PC-9 (cell line): ENCODE measurements at regions not wholly inside any gene's neighbourhood (a gene's known extent, or its start where the extent isn't known, plus 50 kb on each side); places are given as distances from the start of the nearest gene placed in this dataset.

Source experiments
- BruUV-seq: library from RNA; stranded (reverse); fragments of 400-500 nt; replicated peaks from 2 replicates; lab custom pipeline; 2021; lab: Mats Ljungman, UMichigan
- CTCF ChIA-PET: fragments of 300-600 bp; sonication (Branson Sonifier 250); formaldehyde crosslinking; loops from one replicate; lab custom pipeline; 2022; ENCODE audit warnings: antibody characterized with exemption; lab: Charles Lee
- POLR2A ChIA-PET: fragments of 300-600 bp; sonication (Branson Sonifier 250); formaldehyde crosslinking; loops from one replicate; lab custom pipeline; 2022; ENCODE audit warnings: antibody characterized with exemption; ENCODE audit not compliant: unreplicated experiment; lab: Charles Lee
- DNase-seq, 2 experiments: peaks; one replicate each; pipeline versions ENCODE4 v3.0.0 to v3.0.0-alpha.2; 2015 to 2022; ENCODE audit warnings: mixed read lengths in 1 of 2
- H2AFZ ChIP-seq: fragments of 200-600 bp; sonication (generic); 2 replicates; pipeline ENCODE4 v1.8.1; 2017; ENCODE audit warnings: antibody characterized with exemption
- H3F3A ChIP-seq: fragments of 200-600 bp; sonication (generic); 2 replicates; pipeline ENCODE4 v1.8.1; 2017; ENCODE audit warnings: antibody characterized with exemption, mild to moderate bottlenecking, low read depth; ENCODE audit not compliant: insufficient read depth
- H3K27ac ChIP-seq: fragments of 200-600 bp; sonication (generic); 2 replicates; pipeline ENCODE4 v1.6.1; 2016; ENCODE audit warnings: mixed run types
- H3K27me3 ChIP-seq: fragments of 200-600 bp; sonication (generic); 2 replicates; pipeline ENCODE4 v1.6.1; 2016; ENCODE audit warnings: low read depth, mixed run types; ENCODE audit not compliant: insufficient read depth
- H3K36me3 ChIP-seq: fragments of 200-600 bp; sonication (generic); 2 replicates; pipeline ENCODE4 v1.6.1; 2016; ENCODE audit warnings: low read depth, mixed run types
- H3K4me1 ChIP-seq: fragments of 200-600 bp; sonication (generic); replicated peaks from 2 replicates; pipeline ENCODE4 v1.6.1; 2016; ENCODE audit warnings: mixed run types; ENCODE audit not compliant: insufficient read depth
- H3K4me2 ChIP-seq: fragments of 200-600 bp; sonication (generic); 2 replicates; pipeline ENCODE4 v1.6.1; 2017; ENCODE audit warnings: mixed run types
- H3K4me3 ChIP-seq: fragments of 200-600 bp; sonication (generic); 2 replicates; pipeline ENCODE4 v1.6.1; 2016; ENCODE audit warnings: mixed run types
- H3K79me2 ChIP-seq: fragments of 200-600 bp; sonication (generic); 2 replicates; pipeline ENCODE4 v1.6.1; 2017; ENCODE audit warnings: low read depth, mixed run types
- H3K9me2 ChIP-seq: fragments of 200-600 bp; sonication (generic); 2 replicates; pipeline ENCODE4 v1.8.1; 2017; ENCODE audit warnings: mild to moderate bottlenecking; ENCODE audit not compliant: insufficient read depth
- H3K9me3 ChIP-seq: fragments of 200-600 bp; sonication (generic); 2 replicates; pipeline ENCODE4 v1.8.1; 2016; ENCODE audit warnings: low read depth; ENCODE audit not compliant: insufficient read depth
- H4K20me1 ChIP-seq: fragments of 200-600 bp; sonication (generic); 2 replicates; pipeline ENCODE4 v1.8.1; 2017; ENCODE audit not compliant: insufficient read depth
- CTCF ChIP-seq: fragments of 200-600 bp; sonication (generic); conservative IDR thresholded peaks from 2 replicates; pipeline ENCODE4 v1.6.1; 2017; ENCODE audit warnings: mixed run types, antibody characterized with exemption, mild to moderate bottlenecking, moderate library complexity
- EZH2 ChIP-seq: fragments of 200-600 bp; sonication (generic); IDR thresholded peaks from 2 replicates; pipeline ENCODE4 v1.8.0; 2017; ENCODE audit warnings: antibody characterized with exemption, low read depth
- intact Hi-C: fragments of 100-400 bp; cut with micrococcal nuclease; formaldehyde crosslinking; loops from one replicate; pipeline ENCODE4 v1.10.0; 2022; ENCODE audit not compliant: unreplicated experiment

DNA sequence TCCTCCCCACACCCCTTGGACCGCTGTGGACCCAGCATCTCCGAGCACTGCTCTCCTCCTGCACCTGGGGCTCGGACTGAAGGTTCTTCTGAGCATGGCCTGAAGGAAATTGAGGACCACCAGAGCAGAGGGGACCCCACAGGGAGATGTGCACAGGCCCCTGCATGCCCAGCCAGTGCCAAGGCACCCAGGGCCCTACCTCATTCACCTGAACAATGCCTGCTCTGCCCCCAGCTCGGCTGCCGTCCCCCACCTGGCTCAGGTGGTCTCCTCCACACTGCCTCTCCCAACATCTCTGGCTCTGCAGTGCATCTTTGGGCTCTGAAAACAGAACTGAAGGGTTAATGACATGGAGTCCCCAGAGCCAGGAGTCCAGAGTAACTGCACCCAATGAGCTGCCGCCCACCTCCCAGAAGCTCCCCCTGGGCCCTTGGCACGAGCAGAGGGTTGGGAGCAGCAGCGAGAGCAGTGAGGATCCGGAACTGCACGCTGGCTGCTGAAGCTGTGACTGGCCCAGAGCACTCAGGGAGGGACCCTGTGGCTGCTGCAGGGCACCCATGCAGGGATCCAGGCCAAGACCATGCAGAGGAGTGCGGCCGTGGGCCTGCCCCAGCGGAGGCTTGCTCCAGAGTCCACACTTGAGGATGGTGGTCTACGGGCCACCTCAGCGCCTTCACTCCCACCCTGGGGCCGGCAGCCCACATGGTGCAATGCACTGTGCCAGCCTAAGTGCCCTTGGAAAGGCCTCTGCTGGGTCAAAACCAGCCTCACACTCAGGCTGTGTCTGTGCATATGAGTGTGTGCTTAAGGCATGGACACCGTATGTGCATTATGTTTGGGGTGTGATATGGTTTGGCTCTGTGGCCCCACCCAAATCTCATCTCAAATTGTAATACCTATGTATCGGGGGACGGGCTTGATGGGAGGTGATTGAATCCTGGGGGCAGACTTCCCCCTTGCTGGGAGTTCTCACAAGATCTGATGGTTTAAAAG, 686.1 kb downstream of the TBC1D22A start:
- ChIA-PET POLR2A (no interaction called here), CTCF (no interaction called here)
- Histone ChIP-seq H3K27me3 (peaks cover 91% of the 10 kb centered on the region), H3K4me1 (no peaks in the 10 kb centered on the region), H3K4me2 (no peak overlapping the region), H3K36me3 (no peaks in the 10 kb centered on the region), H4K20me1 (no peaks in the 10 kb centered on the region), H2AFZ (no peak overlapping the region), H3K27ac (no peak overlapping the region), H3K9me3 (no peaks in the 10 kb centered on the region; the same call in 1 of the 2 replicates), H3K4me3 (no peak overlapping the region), H3F3A (no peaks in the 10 kb centered on the region), H3K9me2 (no peaks in the 10 kb centered on the region), H3K79me2 (no peaks in the 10 kb centered on the region)
- intact Hi-C loops = no loop called here
- DNase-seq = no peak
- TF ChIP-seq CTCF (no peak), EZH2 (no peak)
- BruUV-seq = no TSS peak

GRCh38 chr22:47446821-47447810, 684.7 kb downstream of the TBC1D22A start:
- Histone ChIP-seq H3K36me3 (no peaks in the 10 kb centered on the region), H3K4me3 (no peak overlapping the region), H3K9me3 (no peaks in the 10 kb centered on the region), H2AFZ (no peak overlapping the region), H3K9me2 (no peaks in the 10 kb centered on the region), H3K4me2 (no peak overlapping the region), H3K4me1 (no peaks in the 10 kb centered on the region), H3K27ac (no peak overlapping the region), H3F3A (no peaks in the 10 kb centered on the region), H4K20me1 (no peaks in the 10 kb centered on the region), H3K27me3 (peaks cover 91% of the 10 kb centered on the region), H3K79me2 (no peaks in the 10 kb centered on the region)
- intact Hi-C loops = no loop called here
- POLR2A ChIA-PET = no interaction called here
- no peak for DNase-seq
- TF ChIP-seq EZH2 (no peak), CTCF (no peak)
- CTCF ChIA-PET = no interaction called here
- BruUV-seq = no TSS peak

DNA sequence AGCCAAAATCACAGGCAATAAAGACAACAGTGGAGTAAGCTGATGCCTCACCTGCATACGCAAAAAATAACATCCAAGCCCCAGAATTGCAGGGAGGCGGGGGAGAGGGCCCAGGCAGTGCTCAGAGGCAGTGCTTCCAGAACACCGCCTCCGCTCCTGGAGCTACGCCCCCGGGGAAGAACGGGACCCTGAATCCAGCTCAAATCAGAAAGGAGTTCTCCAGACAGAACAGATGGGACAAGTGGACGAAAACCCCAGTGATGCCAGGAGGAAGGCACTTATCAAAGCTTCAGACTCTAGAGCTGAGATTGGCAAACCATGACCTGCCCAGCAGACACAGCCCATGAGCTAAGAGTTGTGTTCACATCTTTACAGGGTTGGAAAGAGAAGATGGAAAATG, 683.9 kb downstream of the TBC1D22A start:
- Histone ChIP-seq H4K20me1 (no peaks in the 10 kb centered on the region), H3K9me2 (no peaks in the 10 kb centered on the region), H3K27me3 (peaks cover 99% of the 10 kb centered on the region), H3F3A (no peaks in the 10 kb centered on the region), H3K4me3 (no peak overlapping the region), H3K4me2 (no peak overlapping the region), H3K36me3 (no peaks in the 10 kb centered on the region), H3K79me2 (no peaks in the 10 kb centered on the region), H2AFZ (no peak overlapping the region), H3K9me3 (no peaks in the 10 kb centered on the region), H3K27ac (no peak overlapping the region), H3K4me1 (no peaks in the 10 kb centered on the region)
- CTCF ChIA-PET = no interaction called here
- no peak for TF ChIP-seq EZH2
- TF ChIP-seq CTCF = no peak
- POLR2A ChIA-PET = no interaction called here
- intact Hi-C loops = no loop called here
- no TSS peak for BruUV-seq
- DNase-seq = no peak
